Omental fat pad (tissue), 3 donors: ENCODE measurements at regions not wholly inside any gene's neighbourhood (a gene's known extent, or its start where the extent isn't known, plus 50 kb on each side); places are given as distances from the start of the nearest gene placed in this dataset.

Experiments used
- ATAC-seq: fragments of 150-250 bp; one replicate; pipeline ENCODE4 v1.9.1; 2016; ENCODE audit warnings: mild to moderate bottlenecking, moderate library complexity; ENCODE audit not compliant: low FRiP score
- DNase-seq: peaks from one replicate; pipeline ENCODE4 v3.0.0-alpha.2; 2019; ENCODE audit warnings: low spot score
- TF ChIP-seq, protein P1 (sequence below), 3 donors: fragments of 450-650 bp; IDR thresholded peaks; one replicate each; pipeline ENCODE4 v1.5.1; 2016 to 2017; ENCODE audit warnings: antibody characterized with exemption in 3 of 3, mild to moderate bottlenecking in 3 of 3, moderate library complexity in 2 of 3

DNA sequence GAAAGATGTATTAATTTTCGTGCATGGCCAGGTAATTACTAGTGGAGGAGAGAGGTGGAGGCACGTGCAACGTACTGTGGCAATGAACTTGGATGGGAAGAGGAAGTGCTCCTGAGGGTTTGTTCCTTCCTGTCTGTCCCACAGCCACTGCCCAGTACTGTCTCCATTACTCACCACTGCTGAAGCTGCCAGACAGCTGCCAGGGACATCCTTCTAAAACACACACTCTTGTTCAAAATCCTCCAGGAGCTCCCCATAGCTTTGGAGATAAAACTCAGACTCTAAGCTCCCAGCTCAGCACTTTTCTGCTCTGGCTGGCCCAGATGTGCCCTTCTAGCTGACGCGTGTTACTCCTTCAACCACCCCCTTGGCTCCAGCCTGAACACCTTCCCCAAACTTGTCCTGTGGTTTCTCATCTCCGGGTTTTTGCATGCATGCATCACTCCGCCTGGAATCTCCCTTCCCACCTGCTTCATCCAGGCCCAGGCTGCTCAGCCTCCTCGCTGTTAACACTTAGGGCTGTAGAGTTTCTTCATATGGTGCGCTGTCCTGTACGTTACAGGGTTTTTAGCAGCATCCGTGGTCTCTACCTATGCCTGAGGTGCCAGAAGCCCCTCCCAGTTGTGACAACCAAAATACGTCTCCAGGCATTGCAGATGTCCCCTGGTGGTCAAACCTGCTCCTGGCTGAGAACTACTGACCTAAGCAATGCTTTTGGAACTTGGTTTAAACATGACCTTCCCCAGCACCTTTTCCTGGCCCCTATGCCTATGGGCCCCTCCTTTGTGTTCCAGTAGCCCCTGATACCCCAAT lies 69.5 kb downstream of the C11orf91 start:
- no peak for DNase-seq
- TF ChIP-seq, protein P1, sequence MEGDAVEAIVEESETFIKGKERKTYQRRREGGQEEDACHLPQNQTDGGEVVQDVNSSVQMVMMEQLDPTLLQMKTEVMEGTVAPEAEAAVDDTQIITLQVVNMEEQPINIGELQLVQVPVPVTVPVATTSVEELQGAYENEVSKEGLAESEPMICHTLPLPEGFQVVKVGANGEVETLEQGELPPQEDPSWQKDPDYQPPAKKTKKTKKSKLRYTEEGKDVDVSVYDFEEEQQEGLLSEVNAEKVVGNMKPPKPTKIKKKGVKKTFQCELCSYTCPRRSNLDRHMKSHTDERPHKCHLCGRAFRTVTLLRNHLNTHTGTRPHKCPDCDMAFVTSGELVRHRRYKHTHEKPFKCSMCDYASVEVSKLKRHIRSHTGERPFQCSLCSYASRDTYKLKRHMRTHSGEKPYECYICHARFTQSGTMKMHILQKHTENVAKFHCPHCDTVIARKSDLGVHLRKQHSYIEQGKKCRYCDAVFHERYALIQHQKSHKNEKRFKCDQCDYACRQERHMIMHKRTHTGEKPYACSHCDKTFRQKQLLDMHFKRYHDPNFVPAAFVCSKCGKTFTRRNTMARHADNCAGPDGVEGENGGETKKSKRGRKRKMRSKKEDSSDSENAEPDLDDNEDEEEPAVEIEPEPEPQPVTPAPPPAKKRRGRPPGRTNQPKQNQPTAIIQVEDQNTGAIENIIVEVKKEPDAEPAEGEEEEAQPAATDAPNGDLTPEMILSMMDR (IDR thresholded peaks at IDR 0.05), result no peak
- ATAC-seq, result no peak

DNA sequence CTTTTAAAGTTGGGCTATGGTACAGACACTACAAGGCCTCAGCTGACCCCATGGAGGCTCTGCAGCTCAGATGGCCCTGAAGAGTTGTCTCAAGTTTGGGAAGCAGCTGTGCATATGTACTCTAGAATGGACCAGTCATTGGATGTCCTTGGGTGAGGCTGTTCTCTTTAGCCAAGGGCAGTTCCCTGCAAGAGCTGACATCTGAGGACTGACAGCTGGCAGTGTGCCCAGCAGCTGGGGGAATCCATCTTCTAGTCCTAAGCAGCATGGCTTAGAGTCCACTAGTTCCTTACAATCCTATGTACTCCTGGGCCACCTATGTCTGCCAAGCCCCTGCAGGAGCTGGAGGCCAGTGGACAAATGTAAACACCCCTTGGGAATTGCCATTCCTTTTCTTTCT lies 76.5 kb downstream of the C11orf91 start:
- ATAC-seq, result no peak
- TF ChIP-seq, protein P1 (IDR thresholded peaks at IDR 0.05), result no peak
- no peak for DNase-seq

DNA sequence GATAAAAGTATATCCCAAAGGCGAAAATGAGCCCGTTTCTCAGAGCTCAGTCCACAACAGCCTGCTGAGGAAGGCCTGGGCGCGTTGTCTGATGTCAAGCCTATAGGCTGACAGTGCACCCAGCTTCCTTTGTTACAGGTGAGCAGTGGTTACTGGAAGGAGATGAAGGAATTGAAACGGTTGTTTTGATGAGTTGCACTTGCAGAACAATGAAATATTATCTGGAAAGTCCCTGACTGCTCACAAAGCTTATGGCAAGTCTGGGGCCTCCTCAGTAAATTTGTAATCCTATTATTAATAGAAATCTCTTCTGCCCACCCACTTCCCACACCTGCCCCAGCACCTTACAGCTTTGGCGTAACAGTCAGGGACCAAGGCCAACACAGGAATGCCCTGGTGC lies 77.8 kb downstream of the C11orf91 start:
- no peak for DNase-seq
- TF ChIP-seq, protein P1 (IDR thresholded peaks at IDR 0.05), result no peak

DNA sequence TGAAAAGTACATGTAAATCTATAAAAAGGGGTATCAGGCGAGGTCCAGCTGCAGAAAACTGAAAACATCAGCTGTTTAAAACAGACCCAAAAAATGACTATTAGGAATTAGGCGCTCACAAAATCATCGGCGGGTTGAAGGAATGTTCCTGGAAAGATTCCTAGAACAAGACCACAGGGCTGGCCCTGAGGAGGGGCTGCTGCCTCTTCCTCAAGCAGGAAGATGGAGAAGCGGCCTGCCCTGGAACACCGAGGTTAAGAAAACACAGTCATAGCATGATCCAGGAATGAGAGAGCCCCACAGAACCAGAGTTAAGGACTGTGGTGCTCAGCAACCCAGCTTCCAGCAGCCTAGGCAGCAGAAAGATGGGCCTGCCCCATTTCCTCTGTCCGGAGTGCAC lies 78.4 kb downstream of the C11orf91 start:
- ATAC-seq, result no peak

More for the DNA sequence above, 77.8 kb downstream of the C11orf91 start:
- ATAC-seq, result no peak

DNA sequence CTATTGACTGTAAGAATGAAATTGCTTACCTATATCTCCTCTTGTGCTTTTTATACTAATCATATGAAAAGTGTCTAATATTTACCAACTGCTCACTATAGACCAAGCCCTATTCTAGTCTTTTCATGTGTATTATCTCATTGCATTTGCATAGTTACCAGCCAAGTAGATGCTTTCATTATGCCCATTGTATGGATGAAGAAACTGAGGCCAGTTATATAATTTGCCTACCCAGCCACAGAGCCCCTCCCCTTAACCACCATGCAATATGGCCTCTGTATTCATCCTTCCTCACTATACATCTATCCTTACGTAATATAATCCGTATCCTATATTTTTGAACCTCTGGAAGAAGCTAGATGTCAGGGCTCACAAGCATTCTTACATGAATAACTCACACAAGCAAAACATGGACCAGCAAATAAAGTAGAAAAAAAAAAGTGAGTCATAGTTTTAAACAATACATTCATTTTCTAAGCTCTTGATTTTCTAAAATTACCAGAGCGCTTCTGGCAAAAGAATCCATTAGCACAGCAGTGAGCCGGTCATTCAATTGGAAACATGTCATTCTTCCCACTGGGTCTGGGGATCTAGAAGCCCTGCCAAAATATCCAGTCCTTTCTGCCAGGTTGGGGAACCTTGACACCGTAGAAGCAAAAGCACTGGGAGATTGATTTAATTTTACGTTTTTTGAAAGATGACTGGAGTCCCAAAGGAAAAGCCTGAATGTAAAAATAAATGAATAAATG lies 80.0 kb downstream of the C11orf91 start:
- TF ChIP-seq, protein P1 (IDR thresholded peaks at IDR 0.05), result no peak
- DNase-seq, result no peak
- ATAC-seq, result no peak

More for the DNA sequence above, 78.4 kb downstream of the C11orf91 start:
- no peak for DNase-seq
- TF ChIP-seq, protein P1 (IDR thresholded peaks at IDR 0.05), result no peak

DNA sequence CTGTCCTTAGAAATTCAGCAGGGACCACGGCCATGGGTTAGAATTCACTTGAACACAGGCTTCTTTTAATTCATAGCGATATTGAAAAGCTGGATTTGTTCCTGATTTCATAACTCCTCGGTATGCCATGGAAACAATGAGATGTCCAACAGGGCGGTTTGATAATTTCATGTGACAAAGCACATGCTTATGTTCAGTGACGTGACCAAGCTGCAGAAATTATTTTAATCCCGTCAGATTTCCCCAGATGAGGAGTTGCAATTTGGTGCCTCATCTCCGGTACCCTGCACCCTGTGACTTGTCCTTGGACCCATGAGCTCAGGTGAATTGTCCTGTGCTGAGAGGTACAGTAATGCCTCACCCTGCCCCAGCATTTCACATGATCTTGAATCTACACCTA lies 81.7 kb downstream of the C11orf91 start:
- TF ChIP-seq, protein P1 (IDR thresholded peaks at IDR 0.05), result no peak
- DNase-seq (no peak), ATAC-seq (no peak)
